Thoracic aorta (tissue), 2 donors: ENCODE measurements at regions not wholly inside any gene's neighbourhood (a gene's known extent, or its start where the extent isn't known, plus 50 kb on each side); places are given as distances from the start of the nearest gene placed in this dataset.
"Not testable (repeated sequence)": the region's sequence is repeated elsewhere in the genome, so short reads cannot be mapped to it uniquely, and the experiment has no call there.

Experiments
- ATAC-seq: fragments of 150-250 bp; one replicate; pipeline ENCODE4 v1.8.0; 2017; ENCODE audit warnings: low read depth; ENCODE audit not compliant: insufficient number of reproducible peaks, low FRiP score
- DNase-seq: peaks from one replicate; pipeline ENCODE4 v3.0.0-alpha.2; 2020; ENCODE audit warnings: low spot score
- H3K27ac ChIP-seq, 2 donors: fragments of 200-600 bp; sonication (generic); 1 replicate in 1 of 2; 2 replicates in 1 of 2; pipeline ENCODE4 v1.5.1; 2016; ENCODE audit warnings: mild to moderate bottlenecking in 2 of 2, moderate library complexity in 2 of 2
- H3K27me3 ChIP-seq: fragments of 200-600 bp; sonication (generic); replicated peaks from 2 replicates; pipeline ENCODE4 v1.6.0; 2016; ENCODE audit warnings: mild to moderate bottlenecking; ENCODE audit not compliant: insufficient read depth
- H3K36me3 ChIP-seq: fragments of 200-600 bp; sonication (generic); one replicate; pipeline ENCODE4 v1.5.1; 2016
- H3K4me1 ChIP-seq, 2 donors: fragments of 200-600 bp; sonication (generic); 1 replicate in 1 of 2; 2 replicates in 1 of 2; pipeline versions ENCODE4 v1.5.1 to v1.6.0; 2016; ENCODE audit warnings: low read depth in 2 of 2, mild to moderate bottlenecking in 1 of 2; ENCODE audit not compliant: control insufficient read depth in 1 of 2
- H3K4me3 ChIP-seq: fragments of 200-600 bp; sonication (generic); 2 replicates; pipeline ENCODE4 v1.5.1; 2016; ENCODE audit warnings: mild to moderate bottlenecking
- H3K9me3 ChIP-seq: fragments of 200-600 bp; sonication (generic); 2 replicates; pipeline ENCODE4 v1.5.1; 2016
- TF ChIP-seq, protein P1 (sequence below): fragments of 200-600 bp; sonication (generic); IDR thresholded peaks from one replicate; pipeline ENCODE4 v1.5.1; 2019; ENCODE audit warnings: antibody characterized with exemption

GRCh38 chr16:7871371-7871770, 538.7 kb downstream of the RBFOX1 start:
- H3K36me3 ChIP-seq: no peaks in the 10 kb centered on the region
- no peaks in the 10 kb centered on the region for H3K9me3 ChIP-seq
- no peaks in the 10 kb centered on the region for H3K4me1 ChIP-seq
- DNase-seq (no peak), ATAC-seq (no peak)
- no peaks in the 10 kb centered on the region for H3K27me3 ChIP-seq
- TF ChIP-seq, protein P1, sequence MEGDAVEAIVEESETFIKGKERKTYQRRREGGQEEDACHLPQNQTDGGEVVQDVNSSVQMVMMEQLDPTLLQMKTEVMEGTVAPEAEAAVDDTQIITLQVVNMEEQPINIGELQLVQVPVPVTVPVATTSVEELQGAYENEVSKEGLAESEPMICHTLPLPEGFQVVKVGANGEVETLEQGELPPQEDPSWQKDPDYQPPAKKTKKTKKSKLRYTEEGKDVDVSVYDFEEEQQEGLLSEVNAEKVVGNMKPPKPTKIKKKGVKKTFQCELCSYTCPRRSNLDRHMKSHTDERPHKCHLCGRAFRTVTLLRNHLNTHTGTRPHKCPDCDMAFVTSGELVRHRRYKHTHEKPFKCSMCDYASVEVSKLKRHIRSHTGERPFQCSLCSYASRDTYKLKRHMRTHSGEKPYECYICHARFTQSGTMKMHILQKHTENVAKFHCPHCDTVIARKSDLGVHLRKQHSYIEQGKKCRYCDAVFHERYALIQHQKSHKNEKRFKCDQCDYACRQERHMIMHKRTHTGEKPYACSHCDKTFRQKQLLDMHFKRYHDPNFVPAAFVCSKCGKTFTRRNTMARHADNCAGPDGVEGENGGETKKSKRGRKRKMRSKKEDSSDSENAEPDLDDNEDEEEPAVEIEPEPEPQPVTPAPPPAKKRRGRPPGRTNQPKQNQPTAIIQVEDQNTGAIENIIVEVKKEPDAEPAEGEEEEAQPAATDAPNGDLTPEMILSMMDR: no peak
- no peak overlapping the region for H3K4me3 ChIP-seq
- no peak overlapping the region for H3K27ac ChIP-seq

DNA sequence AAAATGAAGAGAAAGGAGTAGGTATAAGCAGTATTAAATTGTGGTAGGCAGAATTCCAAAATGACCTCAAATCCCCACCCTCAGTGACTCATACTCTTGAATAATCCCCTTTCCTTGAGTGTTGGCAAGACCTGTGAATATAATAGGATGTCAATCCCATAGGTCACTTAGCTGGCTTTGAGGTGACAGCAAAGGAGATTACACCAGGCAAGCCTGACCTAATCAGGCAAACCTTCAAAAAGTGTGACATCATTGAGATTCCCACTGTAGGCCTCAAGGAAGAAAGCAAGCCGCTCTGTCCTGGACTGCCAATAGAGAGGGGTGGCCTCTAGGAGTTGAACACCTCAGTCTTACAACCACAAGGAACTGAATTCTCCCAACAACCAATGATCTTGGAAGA, 535.2 kb downstream of the RBFOX1 start:
- no peaks in the 10 kb centered on the region for H3K9me3 ChIP-seq
- H3K4me1 ChIP-seq: no peaks in the 10 kb centered on the region
- TF ChIP-seq, protein P1: no peak
- no peak for DNase-seq
- H3K27ac ChIP-seq: no peak overlapping the region
- ATAC-seq: no peak
- H3K36me3 ChIP-seq: no peaks in the 10 kb centered on the region
- no peaks in the 10 kb centered on the region for H3K27me3 ChIP-seq
- no peak overlapping the region for H3K4me3 ChIP-seq

DNA sequence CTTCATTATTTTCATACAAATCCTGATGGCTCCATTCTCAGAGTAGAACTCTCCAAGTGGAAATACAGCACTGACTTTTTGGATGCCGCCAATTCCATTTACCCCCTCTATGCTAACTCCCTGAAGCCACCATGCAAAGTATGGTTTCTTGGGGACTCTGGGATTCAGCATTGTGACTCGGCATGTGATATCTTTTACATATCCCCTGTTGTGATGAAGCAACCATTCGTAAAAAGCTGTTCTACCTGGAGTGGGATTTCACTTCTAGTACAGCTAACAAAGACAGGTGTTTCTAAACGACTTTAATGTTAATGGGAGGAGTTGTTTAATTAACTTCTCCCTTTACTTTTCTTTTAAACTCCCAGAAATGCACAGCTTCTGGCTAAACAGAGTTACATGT, 533.5 kb downstream of the RBFOX1 start:
- no peak overlapping the region for H3K4me3 ChIP-seq
- H3K27ac ChIP-seq: no peak overlapping the region
- H3K4me1 ChIP-seq: no peaks in the 10 kb centered on the region
- TF ChIP-seq, protein P1: no peak
- ATAC-seq (no peak), DNase-seq (no peak)
- H3K9me3 ChIP-seq: no peaks in the 10 kb centered on the region
- no peaks in the 10 kb centered on the region for H3K27me3 ChIP-seq
- no peaks in the 10 kb centered on the region for H3K36me3 ChIP-seq

GRCh38 chr16:7865393-7865792, 532.7 kb downstream of the RBFOX1 start:
- H3K4me1 ChIP-seq, H3K9me3 ChIP-seq, H3K27me3 ChIP-seq, DNase-seq, ATAC-seq, H3K4me3 ChIP-seq, H3K27ac ChIP-seq, H3K36me3 ChIP-seq: not testable (repeated sequence)

- H3K4me1 ChIP-seq: no peaks in the 10 kb centered on the region
- H3K4me3 ChIP-seq: no peak overlapping the region
- TF ChIP-seq, protein P1: no peak
- H3K36me3 ChIP-seq: no peaks in the 10 kb centered on the region
- no peak overlapping the region for H3K27ac ChIP-seq
- ATAC-seq (no peak), DNase-seq (no peak)
- no peaks in the 10 kb centered on the region for H3K27me3 ChIP-seq
- H3K9me3 ChIP-seq: no peaks in the 10 kb centered on the region
Observed at GRCh38 chr16:7861891-7862582, 529.4 kb downstream of the RBFOX1 start.

GRCh38 chr16:7853197-7853596, 520.6 kb downstream of the RBFOX1 start:
- no peaks in the 10 kb centered on the region for H3K36me3 ChIP-seq
- H3K9me3 ChIP-seq: no peaks in the 10 kb centered on the region
- H3K4me1 ChIP-seq: no peaks in the 10 kb centered on the region
- H3K27ac ChIP-seq: no peak overlapping the region
- ATAC-seq (no peak), DNase-seq (no peak)
- no peak overlapping the region for H3K4me3 ChIP-seq
- H3K27me3 ChIP-seq: no peaks in the 10 kb centered on the region
- TF ChIP-seq, protein P1: no peak
